Activated CD4-positive, CD25-positive, alpha-beta regulatory T cell treated with anti-CD3 and anti-CD28 coated beads, Interleukin-2, amount 50 U/mL, for 16 hours (primary cell): ENCODE measurements at regions not wholly inside any gene's neighbourhood (a gene's known extent, or its start where the extent isn't known, plus 50 kb on each side); places are given as distances from the start of the nearest gene placed in this dataset.

Experiments
- DNase-seq: peaks from one replicate; pipeline ENCODE4 v3.0.0-alpha.2; 2020; ENCODE audit warnings: low read depth, low spot score

- no peak for DNase-seq
These were observed 151.3 kb upstream of the GGTLC1 start for GRCh38 chr20:24139846-24140245.

GRCh38 chr20:24138951-24139350 is 150.4 kb upstream of the GGTLC1 start:
- no peak for DNase-seq

GRCh38 chr20:24138196-24138857 is 149.7 kb upstream of the GGTLC1 start:
- no peak for DNase-seq

- DNase-seq = no peak
These were observed 148.2 kb upstream of the GGTLC1 start for GRCh38 chr20:24136659-24137246.

GRCh38 chr20:24135781-24136180 is 147.2 kb upstream of the GGTLC1 start:
- DNase-seq = no peak

- DNase-seq = no peak
These were observed 146.4 kb upstream of the GGTLC1 start for GRCh38 chr20:24134930-24135329.

GRCh38 chr20:24134284-24134683 is 145.7 kb upstream of the GGTLC1 start:
- no peak for DNase-seq

GRCh38 chr20:24132246-24132645 is 143.7 kb upstream of the GGTLC1 start:
- no peak for DNase-seq

- DNase-seq = no peak
These were observed 143.1 kb upstream of the GGTLC1 start for GRCh38 chr20:24131684-24132083.

- DNase-seq = no peak
These were observed 142.7 kb upstream of the GGTLC1 start for GRCh38 chr20:24131281-24131680.

- no peak for DNase-seq
These were observed 141.1 kb upstream of the GGTLC1 start for GRCh38 chr20:24129641-24130040.

GRCh38 chr20:24124951-24125650 is 136.5 kb upstream of the GGTLC1 start:
- DNase-seq = no peak

GRCh38 chr20:24124003-24124402 is 135.4 kb upstream of the GGTLC1 start:
- DNase-seq = no peak

GRCh38 chr20:24118441-24119175 is 130.0 kb upstream of the GGTLC1 start:
- DNase-seq = no peak

- no peak for DNase-seq
These were observed 129.5 kb upstream of the GGTLC1 start for GRCh38 chr20:24118034-24118433.

- DNase-seq = no peak
These were observed 128.8 kb upstream of the GGTLC1 start for GRCh38 chr20:24117383-24117782.

GRCh38 chr20:24116611-24117010 is 128.0 kb upstream of the GGTLC1 start:
- DNase-seq = no peak

GRCh38 chr20:24112360-24112759 is 123.8 kb upstream of the GGTLC1 start:
- no peak for DNase-seq

- DNase-seq = no peak
These were observed 123.3 kb upstream of the GGTLC1 start for GRCh38 chr20:24111858-24112257.

GRCh38 chr20:24109537-24109936 is 121.0 kb upstream of the GGTLC1 start:
- DNase-seq = no peak

- no peak for DNase-seq
These were observed 120.4 kb upstream of the GGTLC1 start for GRCh38 chr20:24109008-24109407.

- no peak for DNase-seq
These were observed 120.0 kb upstream of the GGTLC1 start for GRCh38 chr20:24108581-24108980.
